NCI-H1694 treated with DMSO at 0.1 percent for 48 hours (cell line): ENCODE measurements at regions not wholly inside any gene's neighbourhood (a gene's known extent, or its start where the extent isn't known, plus 50 kb on each side); places are given as distances from the start of the nearest gene placed in this dataset.

ENCODE experiments used
- DNase-seq: peaks from one replicate; lab custom pipeline; 2025; lab: John Stamatoyannopoulos, UW

DNA sequence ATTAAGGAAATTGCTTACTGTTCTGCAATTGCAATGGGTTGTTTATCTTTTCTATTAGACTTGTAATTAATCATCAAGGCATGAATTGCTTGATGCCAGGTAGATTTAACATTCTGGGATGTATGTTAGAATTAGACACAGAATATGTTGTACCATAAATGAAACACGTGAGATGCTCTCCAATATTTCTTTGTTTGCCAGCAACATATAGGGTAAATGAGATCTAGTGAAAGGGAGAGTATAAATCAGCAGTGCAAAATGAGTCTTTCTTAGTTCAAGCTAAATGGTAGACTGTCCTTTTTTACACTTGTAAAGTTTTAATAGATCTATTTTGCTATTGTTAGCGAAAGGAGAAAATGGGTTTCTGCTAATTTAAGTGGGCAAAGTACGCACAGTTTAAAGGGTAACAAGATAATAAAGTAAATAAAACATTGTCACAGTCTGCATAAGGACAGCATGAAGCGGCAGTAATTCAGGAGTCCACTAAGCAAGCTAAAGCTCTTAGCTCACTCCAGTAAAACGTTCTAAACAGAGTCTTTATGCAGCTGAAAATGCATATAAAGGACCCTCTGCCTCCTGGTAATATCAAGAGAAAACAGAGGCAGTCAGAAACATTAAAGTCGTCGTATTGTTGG is 1137.1 kb downstream of the OLFM4 start:
- DNase-seq, result no peak

DNA sequence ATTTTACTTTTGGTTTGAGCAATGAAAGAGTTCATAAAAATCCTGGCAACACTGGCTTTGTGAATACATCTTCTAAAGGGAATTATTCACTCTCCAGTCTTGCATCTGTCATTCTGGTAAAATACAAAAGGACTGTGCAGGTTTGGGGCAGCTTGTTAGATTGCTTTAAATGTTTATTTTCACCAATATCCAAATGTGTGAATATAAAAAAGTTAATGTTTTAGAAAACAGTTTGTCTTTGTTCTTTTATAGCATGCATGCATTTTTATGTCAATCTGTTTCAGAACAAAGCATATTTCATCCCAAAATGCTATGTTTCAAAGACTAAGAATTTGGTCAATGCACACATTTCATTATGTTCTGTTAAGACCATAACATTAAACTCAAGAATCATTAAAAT is 1145.4 kb downstream of the OLFM4 start:
- DNase-seq, result no peak

- no peak for DNase-seq
These were observed 1146.9 kb downstream of the OLFM4 start for GRCh38 chr13:54175466-54175865.

DNA sequence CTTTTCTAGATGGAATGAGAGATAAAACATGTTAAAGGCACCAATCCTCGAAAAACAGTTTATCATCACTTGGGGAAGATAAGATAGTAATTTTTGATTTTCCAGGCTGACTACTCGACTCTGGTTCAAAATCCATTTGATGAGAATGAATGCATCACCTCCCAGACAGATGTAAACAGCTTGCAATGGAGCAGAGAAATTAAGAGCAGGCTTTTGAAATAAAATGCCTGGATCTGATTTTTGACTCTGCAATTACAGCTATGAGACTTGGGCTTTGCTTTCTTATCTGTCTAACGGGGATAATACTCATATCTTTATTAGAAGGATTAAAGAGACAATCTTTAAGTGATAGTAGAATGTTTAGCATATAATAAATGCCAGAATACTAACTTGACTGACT is 1148.9 kb downstream of the OLFM4 start:
- DNase-seq, result no peak

DNA sequence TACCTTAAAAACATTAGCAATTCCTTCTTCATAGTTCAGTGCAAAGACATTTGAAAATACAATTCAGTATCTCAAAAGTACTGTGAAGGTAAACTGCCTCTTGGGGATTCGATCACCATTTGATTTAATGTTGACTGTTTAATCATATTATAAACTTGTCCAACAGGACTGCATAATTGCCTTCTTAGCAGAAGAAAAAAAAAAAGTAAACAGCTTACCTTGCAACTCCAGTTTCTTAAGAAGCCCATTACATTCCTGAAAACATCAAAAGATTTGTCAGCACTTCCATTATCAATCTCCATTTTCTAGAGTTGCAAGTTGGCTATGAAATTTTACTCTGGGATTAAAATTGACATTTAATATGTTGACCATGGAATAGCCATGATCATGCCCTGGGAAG is 1154.6 kb downstream of the OLFM4 start:
- DNase-seq, result no peak

- no peak for DNase-seq
These were observed 1155.1 kb downstream of the OLFM4 start for GRCh38 chr13:54183728-54184127.

GRCh38 chr13:54184576-54184975 is 1156.0 kb downstream of the OLFM4 start:
- DNase-seq, result no peak

GRCh38 chr13:54185101-54185500 is 1156.5 kb downstream of the OLFM4 start:
- DNase-seq, result no peak

- peak; percentile 6 for DNase-seq
These were observed 1157.2 kb downstream of the OLFM4 start for GRCh38 chr13:54185785-54186184.

GRCh38 chr13:54187461-54187860 is 1158.8 kb downstream of the OLFM4 start:
- DNase-seq, result no peak

DNA sequence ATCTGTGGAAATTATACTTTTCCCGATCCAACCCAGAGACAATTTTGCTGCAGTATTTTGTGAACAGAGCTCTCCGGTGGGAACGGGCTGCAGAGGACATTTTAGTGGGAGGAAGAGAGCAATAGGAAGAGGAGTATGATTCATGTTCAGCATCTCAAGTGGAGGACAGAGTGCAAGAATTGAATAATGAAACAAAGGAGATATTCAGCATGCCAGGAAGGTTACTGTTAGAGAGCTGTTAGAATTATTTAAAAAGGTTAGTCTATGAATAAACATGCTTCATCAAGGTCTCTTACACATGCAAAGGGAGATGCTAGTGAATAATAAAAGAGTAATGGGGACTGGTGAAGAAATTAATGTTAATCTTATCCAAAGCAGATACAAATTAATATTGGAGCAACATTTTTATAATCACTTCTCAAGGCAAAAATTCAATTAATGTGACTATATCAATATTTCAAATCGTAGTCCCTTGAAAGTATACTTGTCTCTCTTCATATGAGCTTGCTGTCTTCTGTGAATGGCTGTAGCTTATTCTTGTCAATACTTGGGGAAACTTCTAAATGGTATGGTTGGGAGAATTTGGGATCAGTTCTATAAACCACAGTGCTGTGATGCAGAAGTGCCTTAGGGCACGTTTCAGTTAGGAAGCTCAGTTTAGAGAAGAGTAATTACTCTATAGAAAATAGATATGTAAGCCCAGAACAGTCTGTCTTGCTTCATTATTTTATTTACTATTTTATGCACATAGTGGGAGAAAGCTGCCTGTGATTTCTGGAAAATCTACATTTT is 1165.8 kb downstream of the OLFM4 start:
- DNase-seq, result no peak

- no peak for DNase-seq
These were observed 1168.1 kb downstream of the OLFM4 start for GRCh38 chr13:54196684-54197083.

- DNase-seq, result no peak
These were observed 1170.3 kb downstream of the OLFM4 start for GRCh38 chr13:54198911-54199310.

- DNase-seq, result no peak
These were observed 1178.0 kb downstream of the OLFM4 start for GRCh38 chr13:54206626-54207025.

GRCh38 chr13:54210397-54211049 is 1181.9 kb downstream of the OLFM4 start:
- no peak for DNase-seq

- no peak for DNase-seq
These were observed 1187.6 kb downstream of the OLFM4 start for GRCh38 chr13:54216221-54216620.

- no peak for DNase-seq
These were observed 1198.3 kb downstream of the OLFM4 start for GRCh38 chr13:54226876-54227275.

- no peak for DNase-seq
These were observed 1204.1 kb downstream of the OLFM4 start for GRCh38 chr13:54232700-54233099.

- no peak for DNase-seq
These were observed 1206.0 kb downstream of the OLFM4 start for GRCh38 chr13:54234607-54235006.

DNA sequence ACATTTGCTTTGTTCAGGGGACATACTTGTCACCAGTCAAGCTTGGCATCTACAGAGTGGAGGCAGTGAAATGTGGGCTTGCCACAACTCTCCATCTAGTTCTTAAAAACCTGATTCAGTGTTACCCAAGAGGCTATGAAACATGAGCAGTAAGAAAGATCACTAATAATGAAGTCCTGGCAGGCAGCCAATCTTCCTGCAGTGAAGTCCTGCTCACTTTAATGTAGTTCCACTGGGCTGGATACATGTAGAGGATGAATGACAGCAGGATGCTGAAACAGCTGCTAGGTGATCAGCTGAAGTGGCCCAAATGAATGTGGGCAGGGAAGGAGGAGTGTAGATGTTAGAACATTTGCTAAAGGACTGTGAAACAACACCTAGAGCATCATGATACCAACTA is 1213.1 kb downstream of the OLFM4 start:
- peak; percentile 46 for DNase-seq

DNA sequence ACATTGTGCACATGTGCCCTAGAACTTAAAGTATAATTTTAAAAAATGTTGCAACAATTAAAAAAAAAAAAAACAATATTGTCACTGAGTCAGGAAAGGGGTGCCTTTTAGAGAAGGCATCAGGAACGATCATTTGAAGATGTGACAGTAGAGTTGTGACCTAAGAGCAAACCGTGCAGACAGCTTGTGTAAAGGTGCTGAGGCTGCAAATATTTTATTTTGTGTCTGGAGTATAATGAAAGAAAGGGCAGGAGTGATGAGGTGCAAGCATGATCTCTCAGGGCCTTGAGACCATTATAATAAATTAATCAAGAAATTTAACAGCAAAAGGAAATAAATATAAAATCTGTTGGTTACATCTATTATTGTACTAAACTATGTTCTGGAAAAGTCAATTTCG is 1219.7 kb downstream of the OLFM4 start:
- DNase-seq, result no peak

- no peak for DNase-seq
These were observed 1233.2 kb downstream of the OLFM4 start for GRCh38 chr13:54261856-54262255.

- no peak for DNase-seq
These were observed 1235.3 kb downstream of the OLFM4 start for GRCh38 chr13:54263868-54264267.
